HG02798 (cell line): ENCODE measurements at regions not wholly inside any gene's neighbourhood (a gene's known extent, or its start where the extent isn't known, plus 50 kb on each side); places are given as distances from the start of the nearest gene placed in this dataset.
A peak's percentile ranks its signal among the peaks of the same experiment; 100 is the strongest.
"Not testable (repeated sequence)": the region's sequence is repeated elsewhere in the genome, so short reads cannot be mapped to it uniquely, and the experiment has no call there.

ENCODE experiments used
- ATAC-seq: cut with Tn5 transposase; IDR thresholded peaks from one replicate; pipeline ENCODE4 v1.9.1; 2021; ENCODE audit warnings: mild to moderate bottlenecking; ENCODE audit not compliant: unreplicated experiment, poor library complexity

DNA sequence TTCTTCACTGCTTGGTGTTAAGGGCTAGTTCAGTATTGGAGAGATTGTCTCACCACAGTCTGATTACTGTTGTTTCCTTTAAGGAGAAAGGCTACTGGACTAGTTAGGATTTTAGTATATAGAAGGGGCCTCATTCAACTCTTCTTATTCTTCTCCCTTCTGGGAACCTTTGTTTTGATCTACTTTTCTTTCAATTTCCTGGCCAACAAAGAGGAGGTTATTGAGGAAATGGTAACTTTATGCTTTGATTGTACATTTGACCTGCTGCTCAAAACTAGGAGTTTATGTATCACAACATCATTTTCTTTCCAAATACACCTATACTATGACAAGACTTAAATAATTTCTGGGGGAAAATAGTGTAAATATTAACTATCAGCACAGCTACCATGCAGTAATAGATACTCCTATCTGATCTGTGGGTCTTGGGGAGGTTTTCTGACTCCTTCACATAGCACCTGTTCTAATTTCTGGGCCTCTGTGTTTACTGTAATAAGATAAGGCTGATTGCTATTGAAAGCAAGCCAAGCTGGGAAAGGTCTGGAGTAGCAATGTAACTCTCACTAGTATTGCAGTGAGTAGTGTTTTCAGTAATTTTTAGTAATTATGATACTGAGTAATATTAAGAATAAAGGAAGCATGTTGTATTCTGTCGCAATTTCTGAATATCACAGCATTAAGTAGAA lies 395.3 kb downstream of the NUP35 start:
- ATAC-seq, result no peak

DNA sequence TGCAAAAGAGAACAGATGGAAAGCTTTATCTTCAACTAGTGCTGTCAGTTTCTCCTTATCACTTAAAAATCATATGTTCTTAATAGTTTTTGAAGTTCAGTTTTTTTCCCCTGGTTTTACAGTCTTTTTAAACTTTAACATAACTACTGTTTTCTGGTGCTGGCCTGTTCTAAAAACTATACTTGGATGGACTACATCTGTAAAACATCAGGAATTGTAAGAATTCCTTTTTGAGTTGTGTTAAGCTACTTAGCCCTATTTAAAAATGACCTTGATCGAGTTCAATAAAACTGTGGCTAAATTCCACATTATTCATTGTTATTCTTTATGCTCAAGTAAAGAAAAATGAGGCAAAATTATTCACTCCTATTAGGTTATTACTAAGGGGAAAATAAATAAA lies 397.7 kb downstream of the NUP35 start:
- ATAC-seq, result no peak

DNA sequence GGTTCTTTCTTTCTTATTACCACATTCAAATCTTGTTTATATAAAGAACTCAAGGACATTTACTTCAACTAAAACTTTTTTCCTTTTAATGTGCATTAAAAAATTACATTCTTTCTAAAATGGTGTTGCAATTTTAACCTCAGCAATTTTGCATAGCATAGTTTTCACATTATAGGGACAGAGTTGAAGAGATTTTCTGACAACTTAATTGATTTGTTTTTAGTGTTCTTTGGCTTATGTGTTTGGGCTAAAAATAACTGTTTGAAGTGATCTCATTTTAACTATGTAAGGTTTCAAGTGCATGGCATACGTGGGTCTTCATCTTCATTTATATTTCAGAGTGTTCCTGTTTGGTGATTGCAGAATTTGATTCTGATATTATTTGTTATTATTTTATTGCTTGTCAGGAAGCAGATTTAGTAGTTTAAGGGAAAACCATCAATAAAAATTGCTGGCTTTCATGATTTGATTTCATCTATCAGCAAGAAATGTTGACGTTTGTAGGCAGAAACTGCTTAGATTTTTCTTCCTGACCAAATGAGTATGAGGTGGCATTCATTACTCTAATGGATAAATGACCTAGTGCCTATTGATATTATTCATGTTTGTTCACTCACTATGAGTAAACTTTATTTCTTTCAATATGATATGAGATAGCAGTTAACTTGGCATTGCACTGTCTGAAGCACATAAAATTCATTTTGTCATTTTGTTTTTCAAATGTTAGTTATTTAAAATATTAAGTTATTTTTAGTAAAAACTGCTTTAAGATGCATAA lies 398.4 kb downstream of the NUP35 start:
- ATAC-seq, result no peak

- peak; percentile 68 for ATAC-seq
Observed at GRCh38 chr2:183530333-183530901, 406.2 kb downstream of the NUP35 start.

DNA sequence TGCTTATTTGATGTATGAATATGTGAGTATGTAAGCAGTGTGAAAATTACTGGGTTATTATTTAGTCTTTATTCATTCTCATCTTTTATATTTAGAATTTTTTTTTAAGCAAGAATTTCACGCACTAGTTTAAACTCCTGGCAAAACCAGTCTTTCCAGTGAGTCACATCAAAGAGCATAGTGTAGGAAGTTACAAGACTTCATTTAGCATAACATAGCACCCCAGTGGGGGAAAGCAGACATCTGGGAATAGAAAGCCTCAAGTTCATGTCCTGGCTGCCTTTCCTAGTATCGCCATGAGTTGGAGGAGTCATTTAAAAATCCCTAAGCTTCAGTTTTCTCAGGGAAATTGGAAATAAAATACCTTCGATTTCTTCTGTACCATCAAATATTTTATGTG lies 408.3 kb downstream of the NUP35 start:
- no peak for ATAC-seq

DNA sequence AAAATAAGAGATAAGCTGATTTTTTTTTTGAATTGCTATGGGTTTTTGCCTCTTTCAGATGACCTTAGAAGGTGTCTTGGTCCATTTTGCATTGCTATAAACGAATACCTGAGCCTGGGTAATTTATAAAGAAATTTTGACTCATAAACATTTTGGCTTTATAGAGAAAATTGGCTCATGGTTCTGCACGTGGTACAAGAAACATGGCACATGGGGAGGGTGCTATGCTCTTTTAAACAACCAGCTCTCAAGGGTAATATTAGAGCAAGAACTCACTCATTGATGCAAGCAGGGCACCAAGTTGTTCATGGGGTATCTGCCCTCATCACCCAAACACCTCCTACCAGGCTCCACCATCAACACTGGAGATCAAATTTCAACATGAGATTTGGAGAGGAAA lies 408.8 kb downstream of the NUP35 start:
- no peak for ATAC-seq

- no peak for ATAC-seq
Observed at GRCh38 chr2:183536290-183536689, 412.0 kb downstream of the NUP35 start.

- ATAC-seq, result no peak
Observed at GRCh38 chr2:183536714-183537113, 412.5 kb downstream of the NUP35 start.

GRCh38 chr2:183541766-183542165 lies 417.5 kb downstream of the NUP35 start:
- ATAC-seq, result no peak

DNA sequence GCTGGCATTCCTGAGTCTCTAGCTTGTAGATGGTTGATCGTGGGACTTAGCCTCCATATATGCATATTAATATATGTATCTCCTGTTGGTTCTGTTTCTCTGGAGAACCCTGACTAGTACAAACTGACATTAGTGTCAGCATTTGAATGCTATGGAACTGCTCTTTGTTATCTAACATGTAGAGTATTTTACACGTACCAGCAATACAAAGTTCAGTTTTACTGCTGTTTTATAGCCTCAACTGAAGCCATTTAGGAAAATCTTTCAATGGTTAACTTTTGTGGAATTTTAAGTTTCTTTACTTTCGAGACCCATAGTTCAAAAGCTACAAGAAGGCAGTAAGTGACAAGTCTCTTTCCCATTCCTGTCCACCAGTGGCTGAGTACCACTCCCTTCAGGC lies 418.4 kb downstream of the NUP35 start:
- no peak for ATAC-seq

GRCh38 chr2:183543222-183543621 lies 419.0 kb downstream of the NUP35 start:
- no peak for ATAC-seq

GRCh38 chr2:183543731-183544130 lies 419.5 kb downstream of the NUP35 start:
- peak; percentile 92 for ATAC-seq

- not testable (repeated sequence) for ATAC-seq
Observed at GRCh38 chr2:183546560-183547350, 422.5 kb downstream of the NUP35 start.

GRCh38 chr2:183552716-183553115 lies 428.5 kb downstream of the NUP35 start:
- ATAC-seq, result no peak

GRCh38 chr2:183564726-183565125 lies 440.5 kb downstream of the NUP35 start:
- no peak for ATAC-seq

- no peak for ATAC-seq
Observed at GRCh38 chr2:183575481-183575880, 451.2 kb downstream of the NUP35 start.

- ATAC-seq, result no peak
Observed at GRCh38 chr2:183579686-183580085, 455.4 kb downstream of the NUP35 start.

- no peak for ATAC-seq
Observed at GRCh38 chr2:183592271-183592670, 468.0 kb downstream of the NUP35 start.

GRCh38 chr2:183594150-183594549 lies 469.9 kb downstream of the NUP35 start:
- ATAC-seq, result no peak

DNA sequence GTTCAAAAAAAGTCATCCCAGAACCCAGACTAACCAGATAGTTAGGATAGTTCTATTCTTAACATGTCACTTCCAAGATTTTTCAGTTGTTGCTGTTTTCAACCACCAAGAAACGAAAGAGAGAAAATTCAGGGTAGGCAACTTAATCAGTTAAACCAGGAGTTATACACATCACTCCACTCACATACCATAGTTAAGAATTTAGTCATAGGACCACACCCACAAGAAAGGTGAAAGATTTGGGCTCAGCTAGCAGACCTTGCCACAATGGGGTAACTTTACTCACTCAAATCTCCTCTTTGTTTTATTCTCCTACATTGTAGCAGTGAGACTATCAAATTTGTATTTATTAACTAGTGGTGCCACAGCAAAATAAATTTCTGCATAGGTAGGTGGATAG lies 473.6 kb downstream of the NUP35 start:
- ATAC-seq, result no peak

DNA sequence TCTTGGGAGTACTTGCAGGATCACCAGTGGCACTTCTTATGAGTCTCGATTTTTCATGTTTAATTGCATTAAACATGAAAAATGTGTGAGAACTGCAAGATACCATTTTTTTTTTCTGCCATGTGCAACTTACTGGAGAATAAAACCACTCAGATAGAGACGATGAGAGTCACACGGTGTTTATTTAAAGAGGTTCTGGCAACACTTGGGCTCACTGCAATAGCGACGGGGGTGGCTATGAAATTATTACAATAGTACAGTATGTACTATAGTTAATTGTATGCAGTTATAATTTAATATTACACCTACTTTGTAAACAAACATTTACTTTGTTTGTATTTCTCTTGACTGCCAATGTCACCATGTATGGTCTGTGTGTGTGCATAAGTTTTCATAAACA lies 479.8 kb downstream of the NUP35 start:
- no peak for ATAC-seq
